ENCODE measurements at regions not wholly inside any gene's neighbourhood (a gene's known extent, or its start where the extent isn't known, plus 50 kb on each side); places are given as distances from the start of the nearest gene placed in this dataset.

GRCh38 chr11:69981119-69981784, 96.9 kb upstream of the ANO1 start:
- TF ChIP-seq POLR2AphosphoS5 (IDR thresholded peaks at IDR 0.05): no peak
- no peak for TF ChIP-seq POLR2A (IDR thresholded peaks at IDR 0.05)
- no peak for TF ChIP-seq CTCF (IDR thresholded peaks at IDR 0.05)

All from breast epithelium (tissue), 3 donors.